ENCODE measurements at regions not wholly inside any gene's neighbourhood (a gene's known extent, or its start where the extent isn't known, plus 50 kb on each side); places are given as distances from the start of the nearest gene placed in this dataset.

GRCh38 chr2:22481486-22482259, 903.3 kb upstream of the KLHL29 start:
- no peak overlapping the region for H3K4me3 ChIP-seq (ENCODE audit: low read length)
- H3K4me2 ChIP-seq (ENCODE audit: low read length): no peak overlapping the region
- no peaks in the 10 kb centered on the region for H3K4me1 ChIP-seq (ENCODE audit: control insufficient read depth, low read length)
- H3K27ac ChIP-seq (ENCODE audit: low read depth, low read length): no peak overlapping the region
- no peaks in the 10 kb centered on the region for H3K27me3 ChIP-seq (ENCODE audit: control insufficient read depth, low read length)
- no peaks in the 10 kb centered on the region for H3K36me3 ChIP-seq (ENCODE audit: control insufficient read depth, low read length)
- TF ChIP-seq CTCF (IDR thresholded peaks at IDR 0.05; ENCODE audit: low read depth, low read length, poor library complexity, severe bottlenecking) (no peak), EZH2phosphoT487 (IDR thresholded peaks at IDR 0.05; ENCODE audit: borderline replicate concordance, low read length) (no peak)
- no peaks in the 10 kb centered on the region for H3K79me2 ChIP-seq (ENCODE audit: control insufficient read depth, low read length)
- H4K20me1 ChIP-seq (ENCODE audit: control insufficient read depth, insufficient read depth, low read depth, low read length): no peaks in the 10 kb centered on the region
- H3F3A ChIP-seq (ENCODE audit: control insufficient read depth, insufficient read depth): no peaks in the 10 kb centered on the region
- H3K9me3 ChIP-seq (ENCODE audit: control insufficient read depth, insufficient read depth, low read length): no peaks in the 10 kb centered on the region
- H3K9me2 ChIP-seq (replicated peaks; ENCODE audit: control insufficient read depth, low read length): no peaks in the 10 kb centered on the region

GRCh38 chr2:22483036-22483435, 901.9 kb upstream of the KLHL29 start:
- TF ChIP-seq CTCF (IDR thresholded peaks at IDR 0.05; ENCODE audit: low read depth, low read length, poor library complexity, severe bottlenecking) (no peak), EZH2phosphoT487 (IDR thresholded peaks at IDR 0.05; ENCODE audit: borderline replicate concordance, low read length) (no peak)
- H3K4me1 ChIP-seq (ENCODE audit: control insufficient read depth, low read length): no peaks in the 10 kb centered on the region

GRCh38 chr2:22485486-22485885, 899.5 kb upstream of the KLHL29 start:
- no peaks in the 10 kb centered on the region for H4K20me1 ChIP-seq (ENCODE audit: control insufficient read depth, insufficient read depth, low read depth, low read length)
- no peaks in the 10 kb centered on the region for H3K4me1 ChIP-seq (ENCODE audit: control insufficient read depth, low read length)
- no peaks in the 10 kb centered on the region for H3K9me3 ChIP-seq (ENCODE audit: control insufficient read depth, insufficient read depth, low read length)
- no peaks in the 10 kb centered on the region for H3K27me3 ChIP-seq (ENCODE audit: control insufficient read depth, low read length)
- H3K79me2 ChIP-seq (ENCODE audit: control insufficient read depth, low read length): no peaks in the 10 kb centered on the region
- H3K9me2 ChIP-seq (replicated peaks; ENCODE audit: control insufficient read depth, low read length): no peaks in the 10 kb centered on the region
- no peaks in the 10 kb centered on the region for H3K36me3 ChIP-seq (ENCODE audit: control insufficient read depth, low read length)
- H3K27ac ChIP-seq (ENCODE audit: low read depth, low read length): no peak overlapping the region
- no peaks in the 10 kb centered on the region for H3F3A ChIP-seq (ENCODE audit: control insufficient read depth, insufficient read depth)
- H3K4me3 ChIP-seq (ENCODE audit: low read length): no peak overlapping the region
- TF ChIP-seq CTCF (IDR thresholded peaks at IDR 0.05; ENCODE audit: low read depth, low read length, poor library complexity, severe bottlenecking): no peak
- TF ChIP-seq EZH2phosphoT487 (IDR thresholded peaks at IDR 0.05; ENCODE audit: borderline replicate concordance, low read length): no peak
- no peak overlapping the region for H3K4me2 ChIP-seq (ENCODE audit: low read length)

More at GRCh38 chr2:22483036-22483435, 901.9 kb upstream of the KLHL29 start:
- no peak overlapping the region for H3K4me3 ChIP-seq (ENCODE audit: low read length)
- H3K27ac ChIP-seq (ENCODE audit: low read depth, low read length): no peak overlapping the region
- H3K27me3 ChIP-seq (ENCODE audit: control insufficient read depth, low read length): no peaks in the 10 kb centered on the region
- H3K9me3 ChIP-seq (ENCODE audit: control insufficient read depth, insufficient read depth, low read length): no peaks in the 10 kb centered on the region
- no peaks in the 10 kb centered on the region for H3K79me2 ChIP-seq (ENCODE audit: control insufficient read depth, low read length)
- no peaks in the 10 kb centered on the region for H3F3A ChIP-seq (ENCODE audit: control insufficient read depth, insufficient read depth)
- H3K9me2 ChIP-seq (replicated peaks; ENCODE audit: control insufficient read depth, low read length): no peaks in the 10 kb centered on the region
- H3K4me2 ChIP-seq (ENCODE audit: low read length): no peak overlapping the region
- no peaks in the 10 kb centered on the region for H3K36me3 ChIP-seq (ENCODE audit: control insufficient read depth, low read length)
- no peaks in the 10 kb centered on the region for H4K20me1 ChIP-seq (ENCODE audit: control insufficient read depth, insufficient read depth, low read depth, low read length)
